ENCODE measurements at regions not wholly inside any gene's neighbourhood (a gene's known extent, or its start where the extent isn't known, plus 50 kb on each side); places are given as distances from the start of the nearest gene placed in this dataset.

DNA sequence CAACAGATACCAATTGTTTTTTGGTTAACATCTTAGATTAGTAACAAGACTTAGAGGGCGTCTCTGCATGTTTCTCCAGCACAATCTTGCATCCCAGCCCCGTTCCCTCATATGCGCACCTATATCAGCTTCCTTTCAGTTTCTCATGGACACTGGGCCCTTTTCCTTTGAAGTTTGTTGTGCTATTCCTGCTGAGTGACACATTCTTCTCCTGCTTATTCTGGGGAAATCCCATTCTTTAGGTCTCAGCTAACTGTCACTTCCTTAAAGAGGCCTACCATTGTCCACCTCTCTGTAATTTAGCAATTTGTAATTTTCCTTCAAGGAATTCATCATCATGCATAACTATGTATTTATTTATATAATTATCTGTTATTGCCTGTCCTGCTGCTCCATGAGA, 110.3 kb upstream of the STEAP1B start:
- TF ChIP-seq POLR2A (IDR thresholded peaks at IDR 0.05; ENCODE audit: low read length) (no peak), JUNB (IDR thresholded peaks at IDR 0.05) (no peak), EP300 (IDR thresholded peaks at IDR 0.05) (no peak), MAFK (IDR thresholded peaks at IDR 0.05; ENCODE audit: partially characterized antibody) (no peak), MAX (IDR thresholded peaks at IDR 0.05) (no peak), MAZ (IDR thresholded peaks at IDR 0.05; ENCODE audit: borderline replicate concordance, low read depth, low read length) (no peak), HDAC2 (IDR thresholded peaks at IDR 0.05) (no peak), RARB (CRISPR knock-in tag; IDR thresholded peaks at IDR 0.05) (no peak)
- TF ChIP-seq, protein P1, sequence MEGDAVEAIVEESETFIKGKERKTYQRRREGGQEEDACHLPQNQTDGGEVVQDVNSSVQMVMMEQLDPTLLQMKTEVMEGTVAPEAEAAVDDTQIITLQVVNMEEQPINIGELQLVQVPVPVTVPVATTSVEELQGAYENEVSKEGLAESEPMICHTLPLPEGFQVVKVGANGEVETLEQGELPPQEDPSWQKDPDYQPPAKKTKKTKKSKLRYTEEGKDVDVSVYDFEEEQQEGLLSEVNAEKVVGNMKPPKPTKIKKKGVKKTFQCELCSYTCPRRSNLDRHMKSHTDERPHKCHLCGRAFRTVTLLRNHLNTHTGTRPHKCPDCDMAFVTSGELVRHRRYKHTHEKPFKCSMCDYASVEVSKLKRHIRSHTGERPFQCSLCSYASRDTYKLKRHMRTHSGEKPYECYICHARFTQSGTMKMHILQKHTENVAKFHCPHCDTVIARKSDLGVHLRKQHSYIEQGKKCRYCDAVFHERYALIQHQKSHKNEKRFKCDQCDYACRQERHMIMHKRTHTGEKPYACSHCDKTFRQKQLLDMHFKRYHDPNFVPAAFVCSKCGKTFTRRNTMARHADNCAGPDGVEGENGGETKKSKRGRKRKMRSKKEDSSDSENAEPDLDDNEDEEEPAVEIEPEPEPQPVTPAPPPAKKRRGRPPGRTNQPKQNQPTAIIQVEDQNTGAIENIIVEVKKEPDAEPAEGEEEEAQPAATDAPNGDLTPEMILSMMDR (IDR thresholded peaks at IDR 0.05), result no peak
- TF ChIP-seq, protein P2, sequence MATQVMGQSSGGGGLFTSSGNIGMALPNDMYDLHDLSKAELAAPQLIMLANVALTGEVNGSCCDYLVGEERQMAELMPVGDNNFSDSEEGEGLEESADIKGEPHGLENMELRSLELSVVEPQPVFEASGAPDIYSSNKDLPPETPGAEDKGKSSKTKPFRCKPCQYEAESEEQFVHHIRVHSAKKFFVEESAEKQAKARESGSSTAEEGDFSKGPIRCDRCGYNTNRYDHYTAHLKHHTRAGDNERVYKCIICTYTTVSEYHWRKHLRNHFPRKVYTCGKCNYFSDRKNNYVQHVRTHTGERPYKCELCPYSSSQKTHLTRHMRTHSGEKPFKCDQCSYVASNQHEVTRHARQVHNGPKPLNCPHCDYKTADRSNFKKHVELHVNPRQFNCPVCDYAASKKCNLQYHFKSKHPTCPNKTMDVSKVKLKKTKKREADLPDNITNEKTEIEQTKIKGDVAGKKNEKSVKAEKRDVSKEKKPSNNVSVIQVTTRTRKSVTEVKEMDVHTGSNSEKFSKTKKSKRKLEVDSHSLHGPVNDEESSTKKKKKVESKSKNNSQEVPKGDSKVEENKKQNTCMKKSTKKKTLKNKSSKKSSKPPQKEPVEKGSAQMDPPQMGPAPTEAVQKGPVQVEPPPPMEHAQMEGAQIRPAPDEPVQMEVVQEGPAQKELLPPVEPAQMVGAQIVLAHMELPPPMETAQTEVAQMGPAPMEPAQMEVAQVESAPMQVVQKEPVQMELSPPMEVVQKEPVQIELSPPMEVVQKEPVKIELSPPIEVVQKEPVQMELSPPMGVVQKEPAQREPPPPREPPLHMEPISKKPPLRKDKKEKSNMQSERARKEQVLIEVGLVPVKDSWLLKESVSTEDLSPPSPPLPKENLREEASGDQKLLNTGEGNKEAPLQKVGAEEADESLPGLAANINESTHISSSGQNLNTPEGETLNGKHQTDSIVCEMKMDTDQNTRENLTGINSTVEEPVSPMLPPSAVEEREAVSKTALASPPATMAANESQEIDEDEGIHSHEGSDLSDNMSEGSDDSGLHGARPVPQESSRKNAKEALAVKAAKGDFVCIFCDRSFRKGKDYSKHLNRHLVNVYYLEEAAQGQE (IDR thresholded peaks at IDR 0.05), result no peak
